ENCODE measurements at regions not wholly inside any gene's neighbourhood (a gene's known extent, or its start where the extent isn't known, plus 50 kb on each side); places are given as distances from the start of the nearest gene placed in this dataset.

- H3K4me3 Mint-ChIP-seq: no peak overlapping the region
- TF ChIP-seq CTCF (conservative IDR thresholded peaks at IDR 0.05): peak; percentile 93
- no peak overlapping the region for H3K27ac Mint-ChIP-seq
- H3K4me1 Mint-ChIP-seq (ENCODE audit: unreplicated experiment): peaks cover 20% of the 10 kb centered on the region
- H3K27me3 Mint-ChIP-seq: no peaks in the 10 kb centered on the region
- no peak for DNase-seq (ENCODE audit: extremely low spot score, unreplicated experiment)
- no peaks in the 10 kb centered on the region for H3K36me3 Mint-ChIP-seq
- no peaks in the 10 kb centered on the region for H3K9me3 Mint-ChIP-seq
These were observed 148.1 kb upstream of the MPDZ start for GRCh38 chr9:13427587-13427986.

- TF ChIP-seq CTCF (conservative IDR thresholded peaks at IDR 0.05): no peak
- Mint-ChIP-seq H3K27ac (no peak overlapping the region), H3K9me3 (no peaks in the 10 kb centered on the region), H3K27me3 (no peaks in the 10 kb centered on the region), H3K36me3 (no peaks in the 10 kb centered on the region), H3K4me1 (ENCODE audit: unreplicated experiment) (peaks cover 20% of the 10 kb centered on the region), H3K4me3 (no peak overlapping the region)
- no peak for DNase-seq (ENCODE audit: extremely low spot score, unreplicated experiment)
These were observed 147.1 kb upstream of the MPDZ start for GRCh38 chr9:13426606-13427005.

- no peaks in the 10 kb centered on the region for H3K27me3 Mint-ChIP-seq
- no peaks in the 10 kb centered on the region for H3K9me3 Mint-ChIP-seq
- no peaks in the 10 kb centered on the region for H3K36me3 Mint-ChIP-seq
- H3K4me3 Mint-ChIP-seq: no peak overlapping the region
- no peak overlapping the region for H3K27ac Mint-ChIP-seq
- no peak for DNase-seq (ENCODE audit: extremely low spot score, unreplicated experiment)
- H3K4me1 Mint-ChIP-seq (ENCODE audit: unreplicated experiment): peaks cover 9% of the 10 kb centered on the region
- no peak for TF ChIP-seq CTCF (conservative IDR thresholded peaks at IDR 0.05)
These were observed 145.4 kb upstream of the MPDZ start for GRCh38 chr9:13424872-13425271.

- H3K36me3 Mint-ChIP-seq: no peaks in the 10 kb centered on the region
- no peak for TF ChIP-seq CTCF (conservative IDR thresholded peaks at IDR 0.05)
- no peak overlapping the region for H3K4me3 Mint-ChIP-seq
- H3K4me1 Mint-ChIP-seq (ENCODE audit: unreplicated experiment): peaks cover 9% of the 10 kb centered on the region
- H3K27me3 Mint-ChIP-seq: no peaks in the 10 kb centered on the region
- DNase-seq (ENCODE audit: extremely low spot score, unreplicated experiment): no peak
- H3K9me3 Mint-ChIP-seq: no peaks in the 10 kb centered on the region
- H3K27ac Mint-ChIP-seq: no peak overlapping the region
These were observed 144.7 kb upstream of the MPDZ start for GRCh38 chr9:13424204-13424603.

- no peak for TF ChIP-seq CTCF (conservative IDR thresholded peaks at IDR 0.05)
- Mint-ChIP-seq H3K4me3 (no peak overlapping the region), H3K27ac (no peak overlapping the region), H3K27me3 (no peaks in the 10 kb centered on the region), H3K9me3 (no peaks in the 10 kb centered on the region), H3K36me3 (no peaks in the 10 kb centered on the region), H3K4me1 (ENCODE audit: unreplicated experiment) (peaks cover 7% of the 10 kb centered on the region)
- DNase-seq (ENCODE audit: extremely low spot score, unreplicated experiment): no peak
These were observed 134.9 kb upstream of the MPDZ start for GRCh38 chr9:13414349-13414748.

GRCh38 chr9:13412331-13412730, 132.8 kb upstream of the MPDZ start:
- Mint-ChIP-seq H3K36me3 (no peaks in the 10 kb centered on the region), H3K4me3 (no peak overlapping the region), H3K27ac (no peak overlapping the region), H3K27me3 (no peaks in the 10 kb centered on the region), H3K9me3 (no peaks in the 10 kb centered on the region), H3K4me1 (ENCODE audit: unreplicated experiment) (peaks cover 7% of the 10 kb centered on the region)
- DNase-seq (ENCODE audit: extremely low spot score, unreplicated experiment): no peak
- TF ChIP-seq CTCF (conservative IDR thresholded peaks at IDR 0.05): no peak
